Gastrocnemius medialis (tissue), 4 donors: ENCODE measurements at regions not wholly inside any gene's neighbourhood (a gene's known extent, or its start where the extent isn't known, plus 50 kb on each side); places are given as distances from the start of the nearest gene placed in this dataset.

ENCODE experiments used
- ATAC-seq, 2 donors: fragments of 150-250 bp; one replicate each; pipeline ENCODE4 v1.9.1; 2016
- DNase-seq, 2 donors: peaks; one replicate each; pipeline ENCODE4 v3.0.0-alpha.2; 2019
- H3K27ac ChIP-seq, 4 donors: fragments of 200-600 bp; sonication (generic); 1 replicate in 1 of 4; 2 replicates in 3 of 4; pipeline ENCODE4 v1.5.1; 2016 to 2018; ENCODE audit warnings: mild to moderate bottlenecking in 2 of 4, moderate library complexity in 1 of 4
- H3K27me3 ChIP-seq, 3 donors: fragments of 200-600 bp; sonication (generic) in 2 of 3; 1 replicate in 1 of 3; 2 replicates in 2 of 3; pipeline versions ENCODE4 v1.5.1 to v1.6.0; 2016 to 2019; ENCODE audit warnings: mild to moderate bottlenecking in 1 of 3, moderate library complexity in 1 of 3
- H3K36me3 ChIP-seq, 2 donors: fragments of 200-600 bp; sonication (generic) in 1 of 2; one replicate each; pipeline ENCODE4 v1.5.1; 2017 to 2018
- H3K4me1 ChIP-seq, 2 donors: fragments of 200-600 bp; sonication (generic) in 1 of 2; one replicate each; pipeline ENCODE4 v1.5.1; 2016 to 2017; ENCODE audit warnings: mild to moderate bottlenecking in 2 of 2
- H3K4me3 ChIP-seq, 4 donors: fragments of 200-600 bp; sonication (generic) in 3 of 4; 1 replicate in 1 of 4; 2 replicates in 3 of 4; pipeline ENCODE4 v1.5.1; 2016 to 2019; ENCODE audit warnings: mild to moderate bottlenecking in 2 of 4
- H3K9me3 ChIP-seq, 3 donors: fragments of 200-600 bp; sonication (generic) in 2 of 3; 1 replicate in 1 of 3; 2 replicates in 2 of 3; pipeline ENCODE4 v1.5.1; 2016 to 2019
- in situ Hi-C, 4 donors: fragments of 200-750 bp; cut with MboI; loops; one replicate each; pipeline versions ENCODE4 v1.15.0 to v1.8.0; 2017; ENCODE audit warnings: low sequenced_read_pairs in 4 of 4
- intact Hi-C: fragments of 100-400 bp; cut with DNase I; formaldehyde crosslinking; loops from one replicate; pipeline ENCODE4 v1.15.1; 2023; ENCODE audit warnings: low total_unique reads
- TF ChIP-seq, protein P1 (sequence below), 5 experiments: fragments of 450-650 bp in 3 of 5; fragments of 200-600 bp in 2 of 5; sonication (generic) in 2 of 5; IDR thresholded peaks in 4 of 5; conservative IDR thresholded peaks in 1 of 5; 1 replicate in 4 of 5; 2 replicates in 1 of 5; pipeline ENCODE4 v1.5.1; 2016 to 2019; ENCODE audit warnings: antibody characterized with exemption in 5 of 5, mild to moderate bottlenecking in 3 of 5, moderate library complexity in 3 of 5

- H3K9me3 ChIP-seq, result no peaks in the 10 kb centered on the region
- peak overlapping the region; percentile 8 to 55 (median 32) for H3K27ac ChIP-seq
- intact Hi-C loops, result no loop called here
- no peaks in the 10 kb centered on the region for H3K27me3 ChIP-seq
- H3K4me1 ChIP-seq, result peaks cover 10 to 18% of the 10 kb centered on the region in 2 donors
- ATAC-seq (peak; percentile 46 to 54), DNase-seq (no peak)
- TF ChIP-seq, protein P1, sequence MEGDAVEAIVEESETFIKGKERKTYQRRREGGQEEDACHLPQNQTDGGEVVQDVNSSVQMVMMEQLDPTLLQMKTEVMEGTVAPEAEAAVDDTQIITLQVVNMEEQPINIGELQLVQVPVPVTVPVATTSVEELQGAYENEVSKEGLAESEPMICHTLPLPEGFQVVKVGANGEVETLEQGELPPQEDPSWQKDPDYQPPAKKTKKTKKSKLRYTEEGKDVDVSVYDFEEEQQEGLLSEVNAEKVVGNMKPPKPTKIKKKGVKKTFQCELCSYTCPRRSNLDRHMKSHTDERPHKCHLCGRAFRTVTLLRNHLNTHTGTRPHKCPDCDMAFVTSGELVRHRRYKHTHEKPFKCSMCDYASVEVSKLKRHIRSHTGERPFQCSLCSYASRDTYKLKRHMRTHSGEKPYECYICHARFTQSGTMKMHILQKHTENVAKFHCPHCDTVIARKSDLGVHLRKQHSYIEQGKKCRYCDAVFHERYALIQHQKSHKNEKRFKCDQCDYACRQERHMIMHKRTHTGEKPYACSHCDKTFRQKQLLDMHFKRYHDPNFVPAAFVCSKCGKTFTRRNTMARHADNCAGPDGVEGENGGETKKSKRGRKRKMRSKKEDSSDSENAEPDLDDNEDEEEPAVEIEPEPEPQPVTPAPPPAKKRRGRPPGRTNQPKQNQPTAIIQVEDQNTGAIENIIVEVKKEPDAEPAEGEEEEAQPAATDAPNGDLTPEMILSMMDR (IDR thresholded peaks at IDR 0.05 in 4 of 5, conservative IDR thresholded peaks at IDR 0.05 in 1 of 5), result no peak
- in situ Hi-C loops, result no loop called here
- H3K36me3 ChIP-seq, result no peaks in the 10 kb centered on the region
- H3K4me3 ChIP-seq, result no peak overlapping the region
Measured at GRCh38 chr7:95646350-95646749, 50.0 kb upstream of the PDK4 start.
